Activated CD8-positive, alpha-beta T cell treated with anti-CD3 and anti-CD28 coated beads for 36 hours (primary cell): ENCODE measurements at regions not wholly inside any gene's neighbourhood (a gene's known extent, or its start where the extent isn't known, plus 50 kb on each side); places are given as distances from the start of the nearest gene placed in this dataset.

Source experiments
- ATAC-seq: fragments of 200-7000 bp; cut with Tn5 transposase; one replicate; pipeline ENCODE4 v1.10.0; 2021; ENCODE audit warnings: mild to moderate bottlenecking, moderate library complexity
- CTCF ChIA-PET: fragments of 350-600 bp; sonication (Branson Sonifier 250); formaldehyde crosslinking; loops from one replicate; lab custom pipeline; 2021; ENCODE audit warnings: antibody characterized with exemption; lab: Charles Lee
- POLR2A ChIA-PET: fragments of 350-600 bp; sonication (Branson Sonifier 250); formaldehyde crosslinking; loops from one replicate; lab custom pipeline; 2021; ENCODE audit warnings: antibody characterized with exemption; lab: Charles Lee
- DNase-seq: peaks from one replicate; pipeline ENCODE4 v3.0.0-alpha.2; 2020
- H3K27ac Mint-ChIP-seq: one replicate; pipeline ENCODE4 v1.8.0; 2021; ENCODE audit warnings: mild to moderate bottlenecking, mixed read lengths
- H3K27me3 Mint-ChIP-seq: one replicate; pipeline ENCODE4 v1.8.0; 2021; ENCODE audit warnings: mixed read lengths
- H3K36me3 Mint-ChIP-seq: one replicate; pipeline ENCODE4 v1.8.0; 2021; ENCODE audit warnings: low read depth, mixed read lengths
- H3K4me1 Mint-ChIP-seq: one replicate; pipeline ENCODE4 v1.8.0; 2021; ENCODE audit warnings: low read depth, mixed read lengths
- H3K4me3 Mint-ChIP-seq: one replicate; pipeline ENCODE4 v1.8.0; 2021; ENCODE audit warnings: mild to moderate bottlenecking, moderate library complexity, mixed read lengths
- H3K9me3 Mint-ChIP-seq: one replicate; pipeline ENCODE4 v1.8.0; 2021; ENCODE audit warnings: mixed read lengths
- intact Hi-C: fragments of 100-400 bp; cut with micrococcal nuclease; formaldehyde crosslinking; loops from one replicate; pipeline ENCODE4 v1.10.0; 2022
- TF ChIP-seq, protein P1 (sequence below): fragments of 200-600 bp; IDR thresholded peaks from one replicate; pipeline ENCODE4 v1.8.0; 2022; ENCODE audit warnings: antibody characterized with exemption, mild to moderate bottlenecking

GRCh38 chr2:176619504-176619903 is 350.3 kb downstream of the MTX2 start:
- H3K4me3 Mint-ChIP-seq: no peak overlapping the region
- H3K27me3 Mint-ChIP-seq: peaks cover 30% of the 10 kb centered on the region
- POLR2A ChIA-PET: no interaction called here
- intact Hi-C loops: no loop called here
- H3K36me3 Mint-ChIP-seq: no peaks in the 10 kb centered on the region
- CTCF ChIA-PET: no interaction called here
- H3K27ac Mint-ChIP-seq: no peak overlapping the region
- DNase-seq (no peak), ATAC-seq (no peak)
- H3K9me3 Mint-ChIP-seq: no peaks in the 10 kb centered on the region
- no peaks in the 10 kb centered on the region for H3K4me1 Mint-ChIP-seq
- TF ChIP-seq, protein P1, sequence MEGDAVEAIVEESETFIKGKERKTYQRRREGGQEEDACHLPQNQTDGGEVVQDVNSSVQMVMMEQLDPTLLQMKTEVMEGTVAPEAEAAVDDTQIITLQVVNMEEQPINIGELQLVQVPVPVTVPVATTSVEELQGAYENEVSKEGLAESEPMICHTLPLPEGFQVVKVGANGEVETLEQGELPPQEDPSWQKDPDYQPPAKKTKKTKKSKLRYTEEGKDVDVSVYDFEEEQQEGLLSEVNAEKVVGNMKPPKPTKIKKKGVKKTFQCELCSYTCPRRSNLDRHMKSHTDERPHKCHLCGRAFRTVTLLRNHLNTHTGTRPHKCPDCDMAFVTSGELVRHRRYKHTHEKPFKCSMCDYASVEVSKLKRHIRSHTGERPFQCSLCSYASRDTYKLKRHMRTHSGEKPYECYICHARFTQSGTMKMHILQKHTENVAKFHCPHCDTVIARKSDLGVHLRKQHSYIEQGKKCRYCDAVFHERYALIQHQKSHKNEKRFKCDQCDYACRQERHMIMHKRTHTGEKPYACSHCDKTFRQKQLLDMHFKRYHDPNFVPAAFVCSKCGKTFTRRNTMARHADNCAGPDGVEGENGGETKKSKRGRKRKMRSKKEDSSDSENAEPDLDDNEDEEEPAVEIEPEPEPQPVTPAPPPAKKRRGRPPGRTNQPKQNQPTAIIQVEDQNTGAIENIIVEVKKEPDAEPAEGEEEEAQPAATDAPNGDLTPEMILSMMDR: no peak

GRCh38 chr2:176621350-176621749 is 352.1 kb downstream of the MTX2 start:
- ATAC-seq: no peak
- CTCF ChIA-PET: interaction anchor here (0.9 to 1.1 kb wide), 2 partner anchors 11 to 17 kb away, joined by 3 read pairs; no protein-coding TSS in a partner anchor
- Mint-ChIP-seq H3K9me3 (no peaks in the 10 kb centered on the region), H3K36me3 (no peaks in the 10 kb centered on the region), H3K27ac (no peak overlapping the region), H3K27me3 (peaks cover 37% of the 10 kb centered on the region), H3K4me3 (no peak overlapping the region), H3K4me1 (no peaks in the 10 kb centered on the region)
- POLR2A ChIA-PET: no interaction called here
- no peak for DNase-seq
- intact Hi-C loops: no loop called here
- TF ChIP-seq, protein P1: no peak

DNA sequence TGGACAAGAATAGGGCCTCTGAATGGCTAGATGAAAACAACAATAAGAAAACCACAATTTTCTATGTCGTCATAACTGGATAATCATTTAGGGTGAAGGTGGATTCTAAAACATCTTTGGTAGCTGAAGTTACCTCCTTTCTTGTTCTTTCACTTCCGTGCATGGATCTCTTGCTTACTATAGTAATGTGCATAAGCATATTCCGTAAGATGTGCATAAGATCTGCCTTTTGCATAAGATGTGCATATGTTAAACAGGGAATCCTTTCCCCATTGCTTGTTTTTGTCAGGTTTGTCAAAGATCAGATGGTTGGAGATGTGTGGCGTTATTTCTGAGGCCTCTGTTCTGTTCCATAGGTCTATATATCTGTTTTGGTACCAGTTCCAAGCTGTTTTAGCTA is 353.6 kb downstream of the MTX2 start:
- H3K36me3 Mint-ChIP-seq: no peaks in the 10 kb centered on the region
- no peak overlapping the region for H3K27ac Mint-ChIP-seq
- POLR2A ChIA-PET: no interaction called here
- intact Hi-C loops: no loop called here
- peaks cover 41% of the 10 kb centered on the region for H3K27me3 Mint-ChIP-seq
- H3K9me3 Mint-ChIP-seq: no peaks in the 10 kb centered on the region
- H3K4me3 Mint-ChIP-seq: no peak overlapping the region
- CTCF ChIA-PET: interaction anchor here (1.0 to 1.4 kb wide), 2 partner anchors 30 to 482 kb away, joined by 3 to 4 read pairs; no protein-coding TSS in a partner anchor
- ATAC-seq (no peak), DNase-seq (no peak)
- H3K4me1 Mint-ChIP-seq: no peaks in the 10 kb centered on the region
- TF ChIP-seq, protein P1: no peak

- CTCF ChIA-PET: no interaction called here
- no peak overlapping the region for H3K4me3 Mint-ChIP-seq
- H3K9me3 Mint-ChIP-seq: no peaks in the 10 kb centered on the region
- no peaks in the 10 kb centered on the region for H3K36me3 Mint-ChIP-seq
- H3K4me1 Mint-ChIP-seq: no peaks in the 10 kb centered on the region
- no peak overlapping the region for H3K27ac Mint-ChIP-seq
- intact Hi-C loops: no loop called here
- DNase-seq (no peak), ATAC-seq (no peak)
- peaks cover 39% of the 10 kb centered on the region for H3K27me3 Mint-ChIP-seq
- TF ChIP-seq, protein P1: no peak
- POLR2A ChIA-PET: no interaction called here
Measured at GRCh38 chr2:176626796-176627195, 357.6 kb downstream of the MTX2 start.

GRCh38 chr2:176628438-176628837 is 359.2 kb downstream of the MTX2 start:
- Mint-ChIP-seq H3K27ac (no peak overlapping the region), H3K4me3 (no peak overlapping the region), H3K4me1 (no peaks in the 10 kb centered on the region), H3K9me3 (no peaks in the 10 kb centered on the region), H3K36me3 (no peaks in the 10 kb centered on the region), H3K27me3 (peaks cover 39% of the 10 kb centered on the region)
- intact Hi-C loops: no loop called here
- CTCF ChIA-PET: interaction anchor here (1.0 to 1.3 kb wide), 2 partner anchors 85 to 503 kb away, joined by 3 read pairs; no protein-coding TSS in a partner anchor
- no peak for DNase-seq
- no peak for ATAC-seq
- POLR2A ChIA-PET: no interaction called here
- TF ChIP-seq, protein P1: no peak
